Esophagus muscularis mucosa (tissue), 4 donors: ENCODE measurements at regions not wholly inside any gene's neighbourhood (a gene's known extent, or its start where the extent isn't known, plus 50 kb on each side); places are given as distances from the start of the nearest gene placed in this dataset.
"Not testable (repeated sequence)": the region's sequence is repeated elsewhere in the genome, so short reads cannot be mapped to it uniquely, and the experiment has no call there.

Experiments used
- DNase-seq: peaks from one replicate; pipeline ENCODE4 v3.0.0-alpha.2; 2017; ENCODE audit errors: extremely low spot score
- H3K27ac ChIP-seq, 4 donors: fragments of 200-600 bp; sonication (generic); replicated peaks in 1 of 4; 1 replicate in 3 of 4; 2 replicates in 1 of 4; pipeline ENCODE4 v1.5.1; 2016 to 2019; ENCODE audit warnings: mild to moderate bottlenecking in 1 of 4
- H3K27me3 ChIP-seq, 4 donors: fragments of 200-600 bp; sonication (generic); one replicate each; pipeline versions ENCODE4 v1.5.1 to v1.6.0; 2016 to 2019
- H3K36me3 ChIP-seq, 4 donors: fragments of 200-600 bp; sonication (generic); one replicate each; pipeline ENCODE4 v1.5.1; 2016 to 2019
- H3K4me1 ChIP-seq, 4 donors: fragments of 200-600 bp; sonication (generic); one replicate each; pipeline ENCODE4 v1.5.1; 2016 to 2019
- H3K4me3 ChIP-seq, 4 donors: fragments of 200-600 bp; sonication (generic); 1 replicate in 2 of 4; 2 replicates in 2 of 4; pipeline ENCODE4 v1.5.1; 2016 to 2019; ENCODE audit warnings: mild to moderate bottlenecking in 4 of 4, moderate library complexity in 1 of 4
- H3K9me3 ChIP-seq, 4 donors: fragments of 200-600 bp; sonication (generic); 1 replicate in 3 of 4; 2 replicates in 1 of 4; pipeline ENCODE4 v1.5.1; 2016 to 2019
- EP300 ChIP-seq: sonication (generic); formaldehyde crosslinking; IDR thresholded peaks from one replicate; pipeline ENCODE4 v1.6.1; 2017; ENCODE audit warnings: antibody characterized with exemption
- POLR2A ChIP-seq: fragments of 450-650 bp; IDR thresholded peaks from one replicate; pipeline ENCODE4 v1.6.1; 2017; ENCODE audit warnings: antibody characterized with exemption, moderate library complexity, mild to moderate bottlenecking, low read depth
- POLR2AphosphoS5 ChIP-seq, 2 donors: sonication (generic); formaldehyde crosslinking; IDR thresholded peaks; one replicate each; pipeline ENCODE4 v1.6.1; 2017; ENCODE audit warnings: antibody characterized with exemption in 2 of 2
- WGBS: methylation state at CpG from one replicate; pipeline ENCODE4 v1.1.5; 2018; 5-methylcytosine and 5-hydroxymethylcytosine counted together
- intact Hi-C: fragments of 100-400 bp; cut with DNase I; formaldehyde crosslinking; loops from one replicate; pipeline ENCODE4 v1.15.1; 2023
- TF ChIP-seq, protein P1 (sequence below), 3 experiments: fragments of 200-600 bp in 2 of 3; fragments of 450-650 bp in 1 of 3; sonication (generic) in 2 of 3; IDR thresholded peaks; one replicate each; pipeline ENCODE4 v1.5.1; 2017 to 2019; ENCODE audit warnings: antibody characterized with exemption in 3 of 3, mild to moderate bottlenecking in 2 of 3, moderate library complexity in 1 of 3

DNA sequence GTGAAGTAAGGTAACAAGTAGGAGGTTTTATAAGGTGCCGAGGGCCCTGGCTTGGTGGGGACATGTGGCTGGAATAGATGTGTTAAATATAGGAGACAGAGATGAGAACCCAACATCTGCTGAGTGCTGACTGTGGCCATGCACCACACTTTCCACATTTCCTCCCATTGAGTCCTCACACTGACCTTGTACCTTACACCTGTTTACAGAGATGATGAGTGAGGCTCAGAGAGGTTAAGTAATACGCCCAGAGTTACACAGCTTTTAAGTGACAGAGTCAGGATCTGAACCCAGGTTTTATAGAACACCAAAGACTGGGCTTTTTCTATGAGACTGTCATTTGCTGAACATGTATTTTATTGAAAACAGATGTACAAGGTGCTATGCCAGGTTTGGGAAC, 70.8 kb upstream of the LTA4H start:
- no peak for TF ChIP-seq EP300
- H3K4me3 ChIP-seq, result no peak overlapping the region
- H3K9me3 ChIP-seq, result no peaks in the 10 kb centered on the region
- 88% methylated on average over 2 of the region's 2 CpGs for WGBS
- no peaks in the 10 kb centered on the region for H3K27me3 ChIP-seq
- intact Hi-C loops, result no loop called here
- DNase-seq, result no peak
- peaks cover 0 to 5% (median 0%) of the 10 kb centered on the region in 4 donors for H3K4me1 ChIP-seq
- H3K36me3 ChIP-seq, result no peaks in the 10 kb centered on the region
- H3K27ac ChIP-seq, result no peak overlapping the region

DNA sequence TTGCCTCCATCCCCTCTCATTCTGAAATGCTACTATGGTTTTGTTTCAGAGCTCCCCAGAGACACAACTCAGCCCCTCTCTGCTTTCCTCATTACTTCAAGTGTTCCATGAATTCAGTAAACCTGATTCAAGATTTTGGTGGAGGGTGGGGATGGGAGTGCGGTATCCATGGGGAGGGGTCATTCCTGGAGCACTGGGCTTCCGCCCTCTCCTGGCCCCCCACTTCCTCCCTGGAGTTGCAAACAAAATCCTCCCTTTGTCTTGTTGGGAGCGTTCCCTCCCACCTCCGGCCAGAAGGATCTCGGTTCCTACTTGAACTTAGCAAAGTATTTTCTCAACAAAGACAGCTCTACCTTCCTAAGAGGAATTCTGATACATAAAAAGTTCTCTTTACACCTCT, 71.8 kb upstream of the LTA4H start:
- no peak overlapping the region for H3K4me3 ChIP-seq
- peaks cover 0 to 5% (median 0%) of the 10 kb centered on the region in 4 donors for H3K4me1 ChIP-seq
- H3K36me3 ChIP-seq, result no peaks in the 10 kb centered on the region
- WGBS, result 90% methylated on average over 5 of the region's 5 CpGs
- H3K27me3 ChIP-seq, result no peaks in the 10 kb centered on the region
- TF ChIP-seq EP300, result no peak
- no peak for TF ChIP-seq POLR2A
- TF ChIP-seq POLR2AphosphoS5 (IDR thresholded peaks at IDR 0.05), result no peak
- TF ChIP-seq, protein P1, sequence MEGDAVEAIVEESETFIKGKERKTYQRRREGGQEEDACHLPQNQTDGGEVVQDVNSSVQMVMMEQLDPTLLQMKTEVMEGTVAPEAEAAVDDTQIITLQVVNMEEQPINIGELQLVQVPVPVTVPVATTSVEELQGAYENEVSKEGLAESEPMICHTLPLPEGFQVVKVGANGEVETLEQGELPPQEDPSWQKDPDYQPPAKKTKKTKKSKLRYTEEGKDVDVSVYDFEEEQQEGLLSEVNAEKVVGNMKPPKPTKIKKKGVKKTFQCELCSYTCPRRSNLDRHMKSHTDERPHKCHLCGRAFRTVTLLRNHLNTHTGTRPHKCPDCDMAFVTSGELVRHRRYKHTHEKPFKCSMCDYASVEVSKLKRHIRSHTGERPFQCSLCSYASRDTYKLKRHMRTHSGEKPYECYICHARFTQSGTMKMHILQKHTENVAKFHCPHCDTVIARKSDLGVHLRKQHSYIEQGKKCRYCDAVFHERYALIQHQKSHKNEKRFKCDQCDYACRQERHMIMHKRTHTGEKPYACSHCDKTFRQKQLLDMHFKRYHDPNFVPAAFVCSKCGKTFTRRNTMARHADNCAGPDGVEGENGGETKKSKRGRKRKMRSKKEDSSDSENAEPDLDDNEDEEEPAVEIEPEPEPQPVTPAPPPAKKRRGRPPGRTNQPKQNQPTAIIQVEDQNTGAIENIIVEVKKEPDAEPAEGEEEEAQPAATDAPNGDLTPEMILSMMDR (IDR thresholded peaks at IDR 0.05), result no peak
- intact Hi-C loops, result no loop called here
- no peaks in the 10 kb centered on the region for H3K9me3 ChIP-seq
- no peak for DNase-seq
- peak overlapping the region in 3 of 4 donors; percentile 21 to 49 (median 48) for H3K27ac ChIP-seq

DNA sequence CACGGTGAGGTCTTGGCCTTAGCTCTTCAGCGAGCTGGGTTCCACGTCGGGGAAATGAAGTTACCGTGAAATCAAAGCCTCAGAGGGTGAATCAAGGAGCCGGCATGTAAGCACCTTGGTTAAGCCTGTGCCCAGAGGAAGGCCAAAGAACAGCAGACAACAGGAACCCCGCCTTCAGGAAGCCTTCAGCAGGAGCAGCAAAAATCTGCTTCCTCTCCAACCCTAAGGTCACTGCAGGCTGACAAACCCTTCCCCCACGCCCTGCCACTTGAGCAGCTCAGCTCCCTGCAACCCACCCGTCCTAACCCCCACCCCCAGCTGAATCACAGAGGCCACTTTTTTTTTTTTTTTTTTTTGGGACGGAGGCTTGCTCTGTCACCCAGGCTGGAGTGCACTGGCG, 72.9 kb upstream of the LTA4H start:
- WGBS, result 56% methylated on average over 11 of the region's 11 CpGs
- peak overlapping the region in 3 of 4 donors; percentile 21 to 49 (median 48) for H3K27ac ChIP-seq
- intact Hi-C loops, result no loop called here
- H3K9me3 ChIP-seq, result no peaks in the 10 kb centered on the region
- no peaks in the 10 kb centered on the region for H3K27me3 ChIP-seq
- H3K36me3 ChIP-seq, result no peaks in the 10 kb centered on the region
- DNase-seq, result no peak
- TF ChIP-seq, protein P1 (IDR thresholded peaks at IDR 0.05), result no peak
- TF ChIP-seq POLR2AphosphoS5 (IDR thresholded peaks at IDR 0.05), result peak in 1 of 2 donors; percentile 15
- H3K4me3 ChIP-seq, result no peak overlapping the region
- H3K4me1 ChIP-seq, result peaks cover 0 to 5% (median 0%) of the 10 kb centered on the region in 4 donors

DNA sequence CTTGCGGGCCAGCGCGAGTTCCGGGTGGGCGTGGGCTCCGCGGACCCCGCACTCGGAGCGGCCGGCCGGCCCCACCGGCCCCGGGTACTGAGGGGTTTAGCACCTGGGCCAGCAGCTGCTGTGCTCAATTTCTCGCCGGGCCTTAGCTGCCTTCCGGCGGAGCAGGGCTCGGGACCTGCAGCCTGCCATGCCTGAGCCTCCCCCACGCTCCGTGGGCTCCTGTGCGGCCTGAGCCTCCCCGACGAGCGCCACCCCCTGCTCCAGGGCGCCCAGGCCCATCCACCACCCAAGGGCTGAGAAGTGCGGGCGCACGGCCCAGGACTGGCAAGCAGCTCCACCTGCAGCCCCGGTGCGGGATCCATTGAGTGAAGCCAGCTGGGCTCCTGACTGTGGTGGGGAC, 73.6 kb upstream of the LTA4H start:
- WGBS, result 94% methylated on average over 10 of the region's 31 CpGs
- H3K4me3 ChIP-seq, intact Hi-C loops, H3K27me3 ChIP-seq, H3K4me1 ChIP-seq, H3K27ac ChIP-seq, H3K36me3 ChIP-seq, DNase-seq, H3K9me3 ChIP-seq: not testable (repeated sequence)

DNA sequence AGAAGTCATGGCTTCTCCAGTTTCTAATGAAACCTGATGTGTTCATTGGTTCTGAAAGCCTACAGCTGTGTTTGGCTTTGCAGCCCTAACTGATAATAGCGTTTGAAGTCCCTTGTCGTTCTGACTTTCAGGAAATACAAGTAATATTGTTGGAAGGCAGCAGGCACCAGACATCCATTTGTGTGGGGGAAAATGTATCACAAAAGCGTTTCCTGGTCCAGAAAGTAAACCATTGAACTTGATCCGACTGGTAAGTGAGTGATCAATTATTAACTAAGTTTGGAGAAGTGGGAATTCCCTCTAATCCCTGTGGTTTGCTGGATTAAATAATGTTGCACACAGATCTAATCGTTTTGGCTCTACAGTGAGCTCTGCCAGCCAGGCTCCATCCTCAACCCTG, 77.3 kb upstream of the LTA4H start:
- no peak overlapping the region for H3K27ac ChIP-seq
- 41% methylated on average over 5 of the region's 5 CpGs for WGBS
- no peak for DNase-seq
- H3K36me3 ChIP-seq, result no peaks in the 10 kb centered on the region
- no peak overlapping the region for H3K4me3 ChIP-seq
- H3K9me3 ChIP-seq, result no peaks in the 10 kb centered on the region
- TF ChIP-seq POLR2AphosphoS5 (IDR thresholded peaks at IDR 0.05) (no peak), POLR2A (no peak), EP300 (no peak)
- TF ChIP-seq, protein P1 (IDR thresholded peaks at IDR 0.05), result no peak
- peaks cover 0 to 5% (median 0%) of the 10 kb centered on the region in 4 donors for H3K4me1 ChIP-seq
- no peaks in the 10 kb centered on the region for H3K27me3 ChIP-seq
- intact Hi-C loops, result no loop called here

DNA sequence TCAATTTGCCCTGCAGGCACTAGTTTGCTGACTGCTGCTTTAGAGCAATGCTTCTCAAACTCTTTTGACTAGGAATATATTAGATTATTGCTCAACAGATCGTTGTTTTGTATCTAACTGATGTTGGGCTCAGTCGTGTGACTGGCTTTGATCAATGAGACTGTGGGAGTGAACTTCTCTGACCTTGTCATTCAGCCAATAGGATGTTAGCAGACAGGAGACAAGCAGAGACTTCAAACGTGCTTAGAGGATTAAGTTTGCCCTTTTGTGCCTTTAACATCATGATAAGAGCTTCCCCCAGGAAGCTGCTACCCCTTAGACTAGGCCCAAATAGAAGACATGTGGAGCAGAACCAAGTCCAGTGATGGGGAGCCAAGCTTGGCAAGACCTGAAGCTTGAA, 76.7 kb upstream of the ELK3 start:
- peaks cover 0 to 9% (median 4%) of the 10 kb centered on the region in 4 donors for H3K4me1 ChIP-seq
- H3K27ac ChIP-seq, result no peak overlapping the region
- WGBS, result 44% methylated on average over 2 of the region's 3 CpGs
- no peaks in the 10 kb centered on the region for H3K9me3 ChIP-seq
- no peak for TF ChIP-seq POLR2AphosphoS5 (IDR thresholded peaks at IDR 0.05)
- no peak for TF ChIP-seq EP300
- TF ChIP-seq POLR2A, result no peak
- TF ChIP-seq, protein P1 (IDR thresholded peaks at IDR 0.05), result no peak
- H3K27me3 ChIP-seq, result no peaks in the 10 kb centered on the region
- H3K4me3 ChIP-seq, result no peak overlapping the region
- DNase-seq, result no peak
- intact Hi-C loops, result no loop called here
- no peaks in the 10 kb centered on the region for H3K36me3 ChIP-seq
